Activated B cell treated with CpG ODN at 0.5 μM for 24 hours (primary cell): ENCODE measurements at regions not wholly inside any gene's neighbourhood (a gene's known extent, or its start where the extent isn't known, plus 50 kb on each side); places are given as distances from the start of the nearest gene placed in this dataset.

Source experiments
- ATAC-seq: fragments of 200-7000 bp; cut with Tn5 transposase; one replicate; pipeline ENCODE4 v1.10.0; 2021; ENCODE audit warnings: low read depth, mild to moderate bottlenecking, moderate library complexity
- CTCF ChIA-PET: fragments of 350-600 bp; sonication (Branson Sonifier 250); formaldehyde crosslinking; loops from one replicate; lab custom pipeline; 2021; ENCODE audit warnings: antibody characterized with exemption; lab: Charles Lee
- POLR2A ChIA-PET: fragments of 350-600 bp; sonication (Branson Sonifier 250); formaldehyde crosslinking; loops from one replicate; lab custom pipeline; 2021; ENCODE audit warnings: antibody characterized with exemption; lab: Charles Lee
- DNase-seq: peaks from one replicate; pipeline ENCODE4 v3.0.0; 2022
- H3K27ac Mint-ChIP-seq: one replicate; pipeline ENCODE4 v1.8.0; 2020; ENCODE audit warnings: mixed read lengths
- H3K27me3 Mint-ChIP-seq: one replicate; pipeline ENCODE4 v1.8.0; 2021; ENCODE audit warnings: mixed read lengths
- H3K36me3 Mint-ChIP-seq: one replicate; pipeline ENCODE4 v1.8.0; 2021; ENCODE audit warnings: low read depth, mixed read lengths
- H3K4me1 Mint-ChIP-seq: one replicate; pipeline ENCODE4 v1.8.0; 2021; ENCODE audit warnings: mixed read lengths
- H3K4me3 Mint-ChIP-seq: one replicate; pipeline ENCODE4 v1.8.0; 2020; ENCODE audit warnings: mild to moderate bottlenecking, mixed read lengths
- H3K9me3 Mint-ChIP-seq: one replicate; pipeline ENCODE4 v1.8.0; 2020; ENCODE audit warnings: mixed read lengths
- CTCF ChIP-seq: fragments of 200-600 bp; IDR thresholded peaks from one replicate; pipeline ENCODE4 v1.8.0; 2022; ENCODE audit warnings: antibody characterized with exemption, mild to moderate bottlenecking
- intact Hi-C: fragments of 100-400 bp; cut with micrococcal nuclease; formaldehyde crosslinking; loops from one replicate; pipeline ENCODE4 v1.15.1; 2024

- ChIA-PET POLR2A (no interaction called here), CTCF (interaction anchor here (1.7 kb wide), 1 partner anchor 225 kb away, joined by 5 read pairs; no protein-coding TSS in a partner anchor)
- no peaks in the 10 kb centered on the region for H3K4me1 Mint-ChIP-seq
- DNase-seq, result no peak
- H3K27me3 Mint-ChIP-seq, result no peaks in the 10 kb centered on the region
- intact Hi-C loops, result loop anchor here (10.0 kb wide), 1 partner anchor 356 kb away; no protein-coding TSS in a partner anchor
- H3K36me3 Mint-ChIP-seq, result peaks cover 3% of the 10 kb centered on the region
- ATAC-seq, result no peak
- no peak overlapping the region for H3K27ac Mint-ChIP-seq
- H3K9me3 Mint-ChIP-seq, result no peaks in the 10 kb centered on the region
- no peak overlapping the region for H3K4me3 Mint-ChIP-seq
- TF ChIP-seq CTCF, result no peak
Measured at GRCh38 chr1:198888379-198888943, 249.6 kb downstream of the PTPRC start.

GRCh38 chr1:198889101-198889500, 250.3 kb downstream of the PTPRC start:
- Mint-ChIP-seq H3K4me3 (no peak overlapping the region), H3K9me3 (no peaks in the 10 kb centered on the region), H3K36me3 (peaks cover 3% of the 10 kb centered on the region), H3K27me3 (no peaks in the 10 kb centered on the region), H3K4me1 (peaks cover 2% of the 10 kb centered on the region), H3K27ac (no peak overlapping the region)
- TF ChIP-seq CTCF, result no peak
- POLR2A ChIA-PET, result no interaction called here
- intact Hi-C loops, result loop anchor here (10.0 kb wide), 1 partner anchor 356 kb away; no protein-coding TSS in a partner anchor
- DNase-seq (no peak), ATAC-seq (no peak)
- CTCF ChIA-PET, result interaction anchor here (1.7 kb wide), 1 partner anchor 224 kb away, joined by 5 read pairs; no protein-coding TSS in a partner anchor

- no peak overlapping the region for H3K27ac Mint-ChIP-seq
- H3K27me3 Mint-ChIP-seq, result no peaks in the 10 kb centered on the region
- H3K36me3 Mint-ChIP-seq, result peaks cover 3% of the 10 kb centered on the region
- no peak for DNase-seq
- ATAC-seq, result no peak
- ChIA-PET CTCF (interaction anchor here (1.7 kb wide), 1 partner anchor 223 kb away, joined by 5 read pairs; no protein-coding TSS in a partner anchor), POLR2A (no interaction called here)
- intact Hi-C loops, result loop anchor here (10.0 kb wide), 1 partner anchor 355 kb away; no protein-coding TSS in a partner anchor
- H3K4me3 Mint-ChIP-seq, result no peak overlapping the region
- H3K4me1 Mint-ChIP-seq, result peaks cover 2% of the 10 kb centered on the region
- no peaks in the 10 kb centered on the region for H3K9me3 Mint-ChIP-seq
- TF ChIP-seq CTCF, result no peak
Measured at GRCh38 chr1:198889749-198890148, 250.9 kb downstream of the PTPRC start.

GRCh38 chr1:198890214-198890930, 251.5 kb downstream of the PTPRC start:
- Mint-ChIP-seq H3K4me1 (peaks cover 2% of the 10 kb centered on the region), H3K4me3 (no peak overlapping the region), H3K27ac (no peak overlapping the region), H3K27me3 (no peaks in the 10 kb centered on the region), H3K9me3 (no peaks in the 10 kb centered on the region), H3K36me3 (peaks cover 3% of the 10 kb centered on the region)
- intact Hi-C loops, result no loop called here
- DNase-seq (no peak), ATAC-seq (no peak)
- ChIA-PET CTCF (interaction anchor here (1.7 kb wide), 1 partner anchor 223 kb away, joined by 5 read pairs; no protein-coding TSS in a partner anchor), POLR2A (no interaction called here)
- TF ChIP-seq CTCF, result no peak

GRCh38 chr1:198892065-198892464, 253.2 kb downstream of the PTPRC start:
- Mint-ChIP-seq H3K4me3 (no peak overlapping the region), H3K27me3 (no peaks in the 10 kb centered on the region), H3K9me3 (no peaks in the 10 kb centered on the region), H3K36me3 (peaks cover 3% of the 10 kb centered on the region), H3K4me1 (peaks cover 2% of the 10 kb centered on the region), H3K27ac (no peak overlapping the region)
- ChIA-PET POLR2A (no interaction called here), CTCF (no interaction called here)
- ATAC-seq (no peak), DNase-seq (no peak)
- intact Hi-C loops, result no loop called here
- no peak for TF ChIP-seq CTCF
